CD4-positive, alpha-beta memory T cell (primary cell): ENCODE measurements at regions not wholly inside any gene's neighbourhood (a gene's known extent, or its start where the extent isn't known, plus 50 kb on each side); places are given as distances from the start of the nearest gene placed in this dataset.
"Not testable (repeated sequence)": the region's sequence is repeated elsewhere in the genome, so short reads cannot be mapped to it uniquely, and the experiment has no call there.

Experiments
- CTCF ChIA-PET: fragments of 350-600 bp; sonication (Branson Sonifier 250); formaldehyde crosslinking; loops from one replicate; lab custom pipeline; 2021; ENCODE audit warnings: inconsistent platforms; ENCODE audit not compliant: partially characterized antibody; lab: Charles Lee
- POLR2A ChIA-PET: fragments of 350-600 bp; sonication (Branson Sonifier 250); formaldehyde crosslinking; loops from one replicate; lab custom pipeline; 2021; ENCODE audit not compliant: partially characterized antibody; lab: Charles Lee
- DNase-seq, 5 donors: peaks; one replicate each; pipeline versions ENCODE4 v3.0.0 to v3.0.0-alpha.2; 2020 to 2022; ENCODE audit warnings: mixed read lengths in 1 of 5
- H3K27ac ChIP-seq: one replicate; pipeline ENCODE4 v1.7.0; 2013; ENCODE audit warnings: low read depth, low read length
- H3K27me3 ChIP-seq: 2 replicates; pipeline ENCODE4 v1.7.0; 2013; ENCODE audit warnings: mild to moderate bottlenecking, low read length, moderate library complexity; ENCODE audit not compliant: insufficient read depth
- H3K36me3 ChIP-seq: 2 replicates; pipeline ENCODE4 v1.7.0; 2013; ENCODE audit warnings: mild to moderate bottlenecking, low read length, moderate library complexity; ENCODE audit not compliant: insufficient read depth
- H3K4me1 ChIP-seq: 2 replicates; pipeline ENCODE4 v1.7.0; 2013; ENCODE audit warnings: mild to moderate bottlenecking, low read length, moderate library complexity; ENCODE audit not compliant: insufficient read depth
- H3K4me3 ChIP-seq, 2 donors: one replicate each; pipeline ENCODE4 v1.7.0; 2013; ENCODE audit warnings: low read length in 2 of 2, mild to moderate bottlenecking in 1 of 2
- H3K9me3 ChIP-seq, 2 donors: one replicate each; pipeline ENCODE4 v1.7.0; 2013; ENCODE audit warnings: low read length in 2 of 2, control low read depth in 1 of 2; ENCODE audit not compliant: control insufficient read depth in 1 of 2
- H3K27ac Mint-ChIP-seq, 7 donors: one replicate each; pipeline ENCODE4 v1.8.0; 2020 to 2021; ENCODE audit warnings: mixed read lengths in 7 of 7, mild to moderate bottlenecking in 6 of 7, inconsistent platforms in 3 of 7, moderate library complexity in 3 of 7
- H3K27me3 Mint-ChIP-seq, 2 donors: one replicate each; pipeline ENCODE4 v1.8.0; 2020 to 2021; ENCODE audit warnings: mixed read lengths in 2 of 2
- H3K36me3 Mint-ChIP-seq, 2 donors: one replicate each; pipeline ENCODE4 v1.8.0; 2020 to 2021; ENCODE audit warnings: mixed read lengths in 2 of 2, inconsistent platforms in 1 of 2, mild to moderate bottlenecking in 1 of 2
- H3K4me1 Mint-ChIP-seq, 4 donors: one replicate each; pipeline ENCODE4 v1.8.0; 2020 to 2021; ENCODE audit warnings: mixed read lengths in 4 of 4, mild to moderate bottlenecking in 1 of 4
- H3K4me3 Mint-ChIP-seq, 8 donors: one replicate each; pipeline ENCODE4 v1.8.0; 2020 to 2021; ENCODE audit warnings: mixed read lengths in 8 of 8, mild to moderate bottlenecking in 7 of 8, moderate library complexity in 6 of 8, inconsistent platforms in 3 of 8
- H3K9me3 Mint-ChIP-seq, 8 donors: one replicate each; pipeline ENCODE4 v1.8.0; 2020 to 2021; ENCODE audit warnings: mixed read lengths in 8 of 8, mild to moderate bottlenecking in 5 of 8, inconsistent platforms in 3 of 8, moderate library complexity in 1 of 8
- intact Hi-C: fragments of 100-400 bp; cut with micrococcal nuclease; formaldehyde crosslinking; loops from one replicate; pipeline ENCODE4 v1.15.1; 2023

GRCh38 chr1:104018922-104019674 is 269.4 kb downstream of the AMY1C start:
- ChIA-PET POLR2A (no interaction called here), CTCF (no interaction called here)
- Mint-ChIP-seq H3K4me3 (no peak overlapping the region), H3K9me3 (peaks cover 0 to 13% (median 9%) of the 10 kb centered on the region in 8 donors), H3K27me3 (no peaks in the 10 kb centered on the region), H3K36me3 (no peaks in the 10 kb centered on the region), H3K4me1 (no peaks in the 10 kb centered on the region), H3K27ac (no peak overlapping the region)
- H3K4me3 ChIP-seq, result no peak overlapping the region
- H3K27me3 ChIP-seq, result no peaks in the 10 kb centered on the region
- no peak for DNase-seq
- intact Hi-C loops, result no loop called here
- no peaks in the 10 kb centered on the region for H3K9me3 ChIP-seq
- H3K36me3 ChIP-seq, result no peaks in the 10 kb centered on the region
- no peak overlapping the region for H3K27ac ChIP-seq
- no peaks in the 10 kb centered on the region for H3K4me1 ChIP-seq

GRCh38 chr1:104019675-104020049 is 270.0 kb downstream of the AMY1C start:
- Histone ChIP-seq H3K9me3 (no peaks in the 10 kb centered on the region), H3K27me3 (no peaks in the 10 kb centered on the region), H3K4me3 (no peak overlapping the region), H3K27ac (no peak overlapping the region), H3K4me1 (no peaks in the 10 kb centered on the region), H3K36me3 (no peaks in the 10 kb centered on the region)
- ChIA-PET CTCF (no interaction called here), POLR2A (no interaction called here)
- no peaks in the 10 kb centered on the region for H3K27me3 Mint-ChIP-seq
- intact Hi-C loops, result no loop called here
- peaks cover 0 to 12% (median 9%) of the 10 kb centered on the region in 8 donors for H3K9me3 Mint-ChIP-seq
- DNase-seq, result no peak
- no peak overlapping the region for H3K27ac Mint-ChIP-seq
- H3K4me1 Mint-ChIP-seq, result no peaks in the 10 kb centered on the region
- no peaks in the 10 kb centered on the region for H3K36me3 Mint-ChIP-seq
- H3K4me3 Mint-ChIP-seq, result no peak overlapping the region

- Mint-ChIP-seq H3K4me1 (no peaks in the 10 kb centered on the region), H3K4me3 (no peak overlapping the region), H3K36me3 (no peaks in the 10 kb centered on the region), H3K9me3 (peaks cover 0 to 5% (median 1%) of the 10 kb centered on the region in 8 donors), H3K27ac (no peak overlapping the region), H3K27me3 (no peaks in the 10 kb centered on the region)
- Histone ChIP-seq H3K4me3 (no peak overlapping the region), H3K27me3 (no peaks in the 10 kb centered on the region), H3K27ac (no peak overlapping the region), H3K4me1 (no peaks in the 10 kb centered on the region), H3K9me3 (no peaks in the 10 kb centered on the region), H3K36me3 (no peaks in the 10 kb centered on the region)
- ChIA-PET POLR2A (no interaction called here), CTCF (interaction anchor here (1.1 kb wide), 1 partner anchor 8 kb away, joined by 3 read pairs; no protein-coding TSS in a partner anchor)
- intact Hi-C loops, result no loop called here
- no peak for DNase-seq
Observed at GRCh38 chr1:104028416-104029035, 278.8 kb downstream of the AMY1C start.

GRCh38 chr1:104029456-104029970 is 279.8 kb downstream of the AMY1C start:
- Mint-ChIP-seq H3K27me3 (no peaks in the 10 kb centered on the region), H3K4me1 (no peaks in the 10 kb centered on the region), H3K36me3 (no peaks in the 10 kb centered on the region), H3K4me3 (no peak overlapping the region), H3K27ac (no peak overlapping the region), H3K9me3 (peaks cover 0 to 5% (median 1%) of the 10 kb centered on the region in 8 donors)
- H3K9me3 ChIP-seq, result no peaks in the 10 kb centered on the region
- no peak overlapping the region for H3K27ac ChIP-seq
- CTCF ChIA-PET, result no interaction called here
- POLR2A ChIA-PET, result no interaction called here
- no peak for DNase-seq
- no peak overlapping the region for H3K4me3 ChIP-seq
- no peaks in the 10 kb centered on the region for H3K4me1 ChIP-seq
- no peaks in the 10 kb centered on the region for H3K36me3 ChIP-seq
- intact Hi-C loops, result no loop called here
- no peaks in the 10 kb centered on the region for H3K27me3 ChIP-seq

- no peaks in the 10 kb centered on the region for H3K36me3 ChIP-seq
- H3K27ac ChIP-seq, result no peak overlapping the region
- no peaks in the 10 kb centered on the region for H3K4me1 ChIP-seq
- no peaks in the 10 kb centered on the region for H3K9me3 ChIP-seq
- Mint-ChIP-seq H3K9me3 (peaks cover 0 to 16% (median 5%) of the 10 kb centered on the region in 8 donors), H3K27me3 (no peaks in the 10 kb centered on the region), H3K4me3 (no peak overlapping the region), H3K27ac (no peak overlapping the region), H3K36me3 (no peaks in the 10 kb centered on the region), H3K4me1 (no peaks in the 10 kb centered on the region)
- CTCF ChIA-PET, result no interaction called here
- H3K27me3 ChIP-seq, result no peaks in the 10 kb centered on the region
- no peak overlapping the region for H3K4me3 ChIP-seq
- POLR2A ChIA-PET, result no interaction called here
- intact Hi-C loops, result no loop called here
- DNase-seq, result no peak
Observed at GRCh38 chr1:104056786-104057185, 307.1 kb downstream of the AMY1C start.

- H3K4me3 Mint-ChIP-seq, H3K27me3 Mint-ChIP-seq, H3K27ac Mint-ChIP-seq, H3K4me3 ChIP-seq, POLR2A ChIA-PET, H3K36me3 Mint-ChIP-seq, H3K9me3 ChIP-seq, H3K27me3 ChIP-seq, H3K36me3 ChIP-seq, intact Hi-C loops, H3K4me1 ChIP-seq, CTCF ChIA-PET, H3K27ac ChIP-seq, H3K4me1 Mint-ChIP-seq, H3K9me3 Mint-ChIP-seq: not testable (repeated sequence)
- DNase-seq, result peak in 1 of 5 donors; percentile 29
Observed at GRCh38 chr1:104057219-104057898, 307.7 kb downstream of the AMY1C start.

GRCh38 chr1:104061637-104062036 is 311.9 kb downstream of the AMY1C start:
- H3K4me3 ChIP-seq, H3K27me3 Mint-ChIP-seq, CTCF ChIA-PET, H3K27ac ChIP-seq, H3K4me1 ChIP-seq, H3K9me3 Mint-ChIP-seq, H3K4me1 Mint-ChIP-seq, H3K9me3 ChIP-seq, intact Hi-C loops, H3K36me3 ChIP-seq, DNase-seq, H3K27ac Mint-ChIP-seq, POLR2A ChIA-PET, H3K36me3 Mint-ChIP-seq, H3K4me3 Mint-ChIP-seq, H3K27me3 ChIP-seq: not testable (repeated sequence)
